NCI-H1436 treated with DMSO at 0.1 percent for 48 hours (cell line): ENCODE measurements at regions not wholly inside any gene's neighbourhood (a gene's known extent, or its start where the extent isn't known, plus 50 kb on each side); places are given as distances from the start of the nearest gene placed in this dataset.
"Not testable (repeated sequence)": the region's sequence is repeated elsewhere in the genome, so short reads cannot be mapped to it uniquely, and the experiment has no call there.

Source experiments
- DNase-seq: peaks from one replicate; lab custom pipeline; 2025; lab: John Stamatoyannopoulos, UW

GRCh38 chr13:60214213-60215055 is 50.7 kb upstream of the DIAPH3 start:
- no peak for DNase-seq

DNA sequence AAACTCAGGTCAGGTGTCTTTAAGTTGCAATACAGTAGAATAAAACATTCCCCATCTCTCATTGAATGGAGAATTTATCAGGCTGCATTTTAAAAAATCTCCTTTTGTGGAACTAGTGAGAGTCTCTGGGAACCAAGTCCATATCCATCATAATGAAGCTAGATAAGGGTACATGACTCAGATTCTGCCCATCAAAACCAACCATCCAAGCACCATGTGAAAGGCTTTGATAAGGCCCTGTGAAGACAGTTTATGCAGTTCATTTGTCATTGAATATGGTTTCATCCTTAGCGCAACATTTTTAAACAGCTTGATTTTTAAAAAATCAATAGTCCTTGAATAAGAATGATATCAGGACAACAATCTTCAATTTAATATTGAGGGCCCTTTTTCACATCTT is 56.3 kb upstream of the DIAPH3 start:
- no peak for DNase-seq

- DNase-seq: no peak
Measured at GRCh38 chr13:60221581-60221980, 57.9 kb upstream of the DIAPH3 start.

- DNase-seq: no peak
Measured at GRCh38 chr13:60226507-60226906, 62.8 kb upstream of the DIAPH3 start.

DNA sequence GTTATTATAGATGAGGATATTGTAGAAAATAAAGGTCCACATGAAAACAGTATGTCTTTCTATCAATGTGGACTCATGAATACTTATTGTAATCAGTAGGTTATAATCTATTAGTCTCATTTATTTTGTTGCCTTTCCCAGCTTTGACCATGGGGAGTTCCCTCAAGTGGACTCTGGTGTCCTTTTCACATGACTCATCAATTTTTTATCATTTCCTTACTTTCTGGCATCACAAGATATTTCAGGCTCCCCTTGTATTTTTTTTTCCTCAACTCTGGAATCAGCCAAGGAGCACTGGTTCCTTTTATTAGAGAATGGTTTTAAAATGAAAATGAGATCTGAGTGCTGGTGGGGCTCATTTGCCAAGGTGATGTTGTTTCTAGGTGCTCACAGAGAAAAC is 63.4 kb upstream of the DIAPH3 start:
- no peak for DNase-seq

- no peak for DNase-seq
Measured at GRCh38 chr13:60229708-60230272, 66.1 kb upstream of the DIAPH3 start.

DNA sequence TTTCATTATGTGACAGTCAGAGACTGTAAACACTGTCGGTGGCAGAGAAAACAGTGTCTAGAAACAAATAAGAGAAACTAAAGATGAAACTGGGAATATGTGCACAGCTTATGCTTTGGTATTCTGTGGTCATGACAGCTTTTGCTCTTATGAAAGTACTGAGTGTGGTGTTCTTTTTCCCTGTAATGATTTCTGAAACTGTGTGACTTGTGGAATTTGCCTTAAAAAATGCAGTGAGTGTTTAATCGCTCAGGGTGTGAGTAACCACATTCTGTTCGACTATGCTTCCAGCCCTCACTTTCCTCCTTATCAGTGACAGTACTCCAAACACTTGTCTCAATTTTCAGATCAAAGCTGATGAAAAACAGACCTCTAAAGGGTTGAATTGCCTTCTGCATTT is 66.9 kb upstream of the DIAPH3 start:
- DNase-seq: no peak

DNA sequence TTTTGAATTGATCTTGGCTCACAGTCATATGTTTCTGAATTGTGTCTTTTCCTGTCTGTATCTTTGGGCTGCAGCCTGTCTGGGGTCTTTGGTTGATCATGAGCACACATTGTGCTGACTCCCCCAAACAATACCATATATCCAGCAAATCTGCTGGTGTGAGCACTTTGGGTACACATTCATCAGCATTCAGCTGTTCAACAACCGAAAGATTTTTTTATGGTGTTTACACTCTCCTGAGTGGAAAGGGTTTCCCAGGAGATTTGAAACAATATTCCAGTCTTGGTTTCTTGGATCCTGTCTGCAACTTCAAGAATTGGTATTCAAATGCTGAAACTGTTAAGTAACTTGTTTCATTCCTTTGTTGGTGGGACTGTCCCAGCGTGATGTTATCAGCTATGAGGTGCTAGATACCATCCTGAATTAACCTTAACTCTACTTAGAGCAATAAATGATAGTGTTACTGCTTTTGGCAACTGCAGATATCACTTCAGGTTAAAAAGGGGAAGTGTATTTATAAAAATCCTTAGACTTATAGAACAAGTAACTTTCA is 78.4 kb upstream of the DIAPH3 start:
- DNase-seq: no peak

DNA sequence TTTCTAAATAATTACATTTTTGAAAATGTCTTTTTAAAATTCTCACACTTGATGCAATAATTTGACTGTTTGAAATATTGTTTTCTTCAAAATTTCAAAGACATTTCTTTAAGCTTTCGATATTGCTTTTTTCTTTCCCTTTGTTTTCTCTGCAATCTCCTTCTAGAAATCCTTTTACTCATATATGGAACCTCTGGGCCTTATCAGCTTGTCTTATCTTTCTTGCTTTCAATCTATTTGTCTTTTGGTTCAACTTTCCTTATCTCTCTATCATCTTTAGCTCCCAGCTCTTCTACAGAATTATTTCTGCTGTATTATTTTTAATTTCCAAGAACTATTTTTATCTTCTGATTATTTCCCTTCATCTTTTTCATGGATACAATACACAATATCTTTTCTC is 80.7 kb upstream of the DIAPH3 start:
- DNase-seq: no peak

DNA sequence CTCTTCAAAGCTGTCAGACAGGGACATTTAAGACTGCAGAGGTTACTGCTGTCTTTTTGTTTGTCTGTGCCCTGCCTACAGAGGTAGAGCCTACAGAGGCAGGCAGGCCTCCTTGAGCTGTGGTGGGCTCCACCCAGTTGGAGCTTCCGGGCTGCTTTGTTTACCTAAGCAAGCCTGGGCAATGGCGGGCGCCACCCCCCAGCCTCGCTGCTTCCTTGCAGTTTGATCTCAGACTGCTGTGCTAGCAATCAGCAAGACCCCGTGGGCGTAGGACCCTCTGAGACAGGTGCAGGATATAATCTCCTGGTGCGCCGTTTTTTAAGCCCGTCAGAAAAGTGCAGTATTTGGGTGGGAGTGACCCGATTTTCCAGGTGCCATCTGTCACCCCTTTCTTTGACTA is 87.7 kb upstream of the DIAPH3 start:
- DNase-seq: not testable (repeated sequence)

GRCh38 chr13:60258349-60258748 is 94.6 kb upstream of the DIAPH3 start:
- no peak for DNase-seq

- DNase-seq: no peak
Measured at GRCh38 chr13:60260440-60260839, 96.7 kb upstream of the DIAPH3 start.

DNA sequence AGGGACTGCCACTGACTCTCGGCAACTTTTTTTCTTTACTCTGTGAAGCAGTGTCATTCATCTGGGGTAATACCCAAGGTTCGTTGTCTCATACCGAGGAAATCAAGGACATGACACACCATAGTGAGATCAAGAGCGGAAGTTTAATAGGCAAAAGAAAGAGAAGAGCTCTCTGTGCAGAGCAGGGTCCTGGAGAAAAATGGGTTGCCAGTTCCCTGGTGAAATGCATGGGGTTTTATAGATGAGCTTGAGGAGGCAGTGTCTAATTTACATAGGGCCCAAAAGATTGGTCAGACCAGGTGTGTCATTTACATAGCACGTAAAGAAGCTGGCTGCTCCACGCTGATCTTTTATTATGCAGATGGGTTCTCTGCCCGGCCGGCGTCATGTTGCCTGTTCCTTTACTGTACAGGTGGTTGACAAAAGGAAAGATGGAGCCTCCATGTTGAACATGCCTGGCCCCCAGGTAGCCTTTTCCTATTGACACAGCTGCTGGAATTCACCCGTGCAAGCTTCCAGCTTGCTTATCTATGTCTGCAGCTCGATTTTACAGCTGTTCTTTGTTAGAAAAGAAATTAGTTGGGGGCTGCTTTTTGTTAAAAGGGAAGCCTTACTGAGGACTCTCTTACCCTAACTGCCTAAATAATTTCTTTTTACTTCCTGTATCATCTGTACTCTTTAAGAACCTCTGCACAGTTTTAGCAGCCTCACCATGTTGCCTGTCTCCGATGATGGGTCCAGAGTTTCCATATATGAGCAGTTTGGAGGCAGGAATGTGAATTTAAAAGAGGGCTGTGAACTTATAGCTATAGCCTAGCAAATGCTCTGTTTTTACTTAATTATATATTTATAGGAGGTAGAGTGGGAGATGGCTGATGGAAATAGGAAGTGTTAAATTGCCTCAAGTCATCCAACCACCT is 98.0 kb upstream of the DIAPH3 start:
- peak; percentile 52 for DNase-seq

- no peak for DNase-seq
Measured at GRCh38 chr13:60265566-60265965, 101.8 kb upstream of the DIAPH3 start.

DNA sequence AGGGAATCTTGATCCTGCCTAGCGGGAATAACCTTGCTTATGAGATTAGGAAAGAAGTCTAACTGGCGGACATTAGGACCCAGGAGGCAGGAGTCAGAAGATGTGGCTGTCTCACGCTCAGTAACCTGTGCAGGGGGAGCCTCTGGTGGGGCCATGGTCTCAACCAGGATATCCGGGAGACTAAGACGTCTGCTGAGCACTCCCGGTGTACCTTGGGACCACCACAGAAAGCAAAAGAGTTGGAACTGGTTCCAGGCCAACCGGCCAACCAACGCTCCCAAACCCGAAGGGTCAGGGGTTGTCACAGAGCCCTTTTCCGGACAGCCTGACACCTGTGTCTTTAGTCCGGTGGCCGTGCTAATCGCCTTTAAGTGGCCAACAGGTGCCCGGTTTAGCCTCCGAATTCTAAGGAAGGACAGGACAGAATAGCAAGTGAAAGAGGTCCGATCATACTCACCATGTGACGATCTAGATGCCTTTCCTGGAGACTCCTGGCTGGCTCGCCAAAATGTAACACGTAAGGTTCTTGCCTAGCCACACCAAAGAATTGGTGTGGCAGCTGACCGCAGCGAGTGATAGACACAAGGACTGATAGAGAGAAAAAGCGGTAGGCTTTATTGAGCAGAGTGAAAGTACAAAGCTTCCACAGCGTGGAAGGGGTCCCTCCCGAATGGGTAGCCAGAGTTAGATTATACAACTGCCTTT is 103.9 kb upstream of the DIAPH3 start:
- DNase-seq: no peak

DNA sequence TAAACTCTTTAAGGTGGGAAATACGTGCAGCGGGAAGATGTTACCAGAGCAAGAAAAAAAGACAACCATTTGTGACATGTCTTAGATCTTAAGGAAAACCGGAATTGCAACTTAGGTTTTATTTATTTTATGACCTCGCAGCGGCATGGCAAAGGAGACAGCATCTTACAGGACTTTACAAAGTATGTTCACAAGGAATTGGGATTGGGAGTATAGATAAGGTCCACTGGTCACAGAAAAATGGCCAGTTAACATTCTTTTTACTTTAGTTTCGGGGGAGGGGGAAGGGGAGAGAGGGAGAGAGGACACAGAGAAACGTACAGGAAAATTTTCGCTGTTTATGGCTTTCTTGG is 104.5 kb upstream of the DIAPH3 start:
- no peak for DNase-seq

DNA sequence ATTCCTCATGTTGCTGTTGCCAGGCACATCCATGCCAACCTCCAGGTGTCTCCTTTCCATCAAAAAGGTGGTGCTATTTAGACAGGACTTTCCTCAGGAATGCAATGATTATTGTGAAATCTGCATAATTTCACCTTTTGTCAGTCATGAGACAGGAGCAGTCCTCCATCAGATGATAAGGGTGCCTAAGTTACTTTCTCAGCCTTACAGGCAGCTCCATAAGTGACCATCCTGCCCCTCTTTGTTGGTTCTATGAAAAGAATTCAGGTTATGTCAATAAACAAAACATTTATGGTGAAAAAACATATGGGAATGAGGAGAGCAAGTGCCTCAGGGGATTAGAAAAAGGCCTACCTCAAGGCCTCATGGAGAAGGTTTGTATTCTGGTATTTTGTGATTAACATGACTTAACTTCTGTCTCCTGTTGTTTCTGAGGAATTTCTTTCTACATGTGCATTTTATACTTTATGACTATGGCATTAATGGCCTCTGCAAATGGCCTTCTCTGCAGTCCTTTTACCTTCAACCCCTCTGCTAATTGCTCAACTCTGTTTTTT is 110.3 kb upstream of the DIAPH3 start:
- no peak for DNase-seq

DNA sequence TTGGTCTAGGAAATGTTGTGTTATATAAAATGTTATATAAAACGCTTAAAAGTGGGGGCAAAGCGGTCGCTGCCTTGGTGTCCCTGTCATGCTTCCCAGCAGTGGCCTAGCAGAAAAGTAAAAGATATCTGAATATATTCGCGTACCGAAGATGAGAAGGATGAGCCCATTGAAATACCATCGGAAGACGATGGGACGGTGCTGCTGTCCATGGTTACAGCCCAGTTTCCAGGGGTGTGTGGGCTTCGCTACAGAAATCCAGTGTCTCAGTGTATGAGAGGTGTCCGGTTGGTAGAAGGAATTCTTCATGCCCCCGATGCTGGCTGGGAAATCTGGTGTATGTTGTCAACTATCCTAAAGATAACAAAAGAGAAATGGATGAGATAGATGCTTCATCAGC is 110.9 kb upstream of the DIAPH3 start:
- DNase-seq: no peak

GRCh38 chr13:60275208-60275607 is 111.5 kb upstream of the DIAPH3 start:
- DNase-seq: no peak

GRCh38 chr13:60280524-60280923 is 116.5 kb upstream of the TDRD3 start:
- not testable (repeated sequence) for DNase-seq

GRCh38 chr13:60282186-60282585 is 114.8 kb upstream of the TDRD3 start:
- no peak for DNase-seq

- no peak for DNase-seq
Measured at GRCh38 chr13:60282708-60283107, 114.3 kb upstream of the TDRD3 start.
